NCI-H128 (cell line): ENCODE measurements at regions not wholly inside any gene's neighbourhood (a gene's known extent, or its start where the extent isn't known, plus 50 kb on each side); places are given as distances from the start of the nearest gene placed in this dataset.

Source experiments
- DNase-seq: peaks from one replicate; lab custom pipeline; 2025; ENCODE audit not compliant: unreplicated experiment; lab: John Stamatoyannopoulos, UW

GRCh38 chrX:7294483-7294882, 146.5 kb upstream of the PUDP start:
- DNase-seq = no peak

GRCh38 chrX:7286168-7286837, 138.3 kb upstream of the PUDP start:
- no peak for DNase-seq

- DNase-seq = no peak
Observed at GRCh38 chrX:7285765-7286164, 137.8 kb upstream of the PUDP start.

GRCh38 chrX:7283741-7284140, 135.8 kb upstream of the PUDP start:
- no peak for DNase-seq

GRCh38 chrX:7280520-7280919, 132.6 kb upstream of the PUDP start:
- no peak for DNase-seq

GRCh38 chrX:7272346-7272745, 124.4 kb upstream of the PUDP start:
- no peak for DNase-seq

- no peak for DNase-seq
Observed at GRCh38 chrX:7270933-7271332, 123.0 kb upstream of the PUDP start.

GRCh38 chrX:7269991-7270390, 122.0 kb upstream of the PUDP start:
- no peak for DNase-seq

GRCh38 chrX:7269589-7269988, 121.6 kb upstream of the PUDP start:
- no peak for DNase-seq

- DNase-seq = no peak
Observed at GRCh38 chrX:7266288-7266687, 118.3 kb upstream of the PUDP start.

GRCh38 chrX:7264399-7264798, 116.4 kb upstream of the PUDP start:
- no peak for DNase-seq

GRCh38 chrX:7263961-7264360, 116.0 kb upstream of the PUDP start:
- DNase-seq = no peak

- no peak for DNase-seq
Observed at GRCh38 chrX:7263330-7263729, 115.4 kb upstream of the PUDP start.

GRCh38 chrX:7262551-7262950, 114.6 kb upstream of the PUDP start:
- no peak for DNase-seq

GRCh38 chrX:7261672-7262332, 113.8 kb upstream of the PUDP start:
- no peak for DNase-seq

GRCh38 chrX:7254144-7254543, 106.2 kb upstream of the PUDP start:
- DNase-seq = no peak

GRCh38 chrX:7253565-7253964, 105.6 kb upstream of the PUDP start:
- no peak for DNase-seq

GRCh38 chrX:7252013-7252610, 104.2 kb upstream of the PUDP start:
- no peak for DNase-seq

- no peak for DNase-seq
Observed at GRCh38 chrX:7247346-7247745, 99.4 kb upstream of the PUDP start.

GRCh38 chrX:7244405-7244804, 96.5 kb upstream of the PUDP start:
- DNase-seq = no peak

- DNase-seq = no peak
Observed at GRCh38 chrX:7242613-7243012, 94.7 kb upstream of the PUDP start.

GRCh38 chrX:7240929-7241328, 93.0 kb upstream of the PUDP start:
- DNase-seq = no peak

GRCh38 chrX:7235071-7235470, 87.1 kb upstream of the PUDP start:
- no peak for DNase-seq
